ENCODE measurements at regions not wholly inside any gene's neighbourhood (a gene's known extent, or its start where the extent isn't known, plus 50 kb on each side); places are given as distances from the start of the nearest gene placed in this dataset.
A peak's percentile ranks its signal among the peaks of the same experiment; 100 is the strongest.

- peaks cover 24% of the 10 kb centered on the region for H3K4me1 Mint-ChIP-seq
These were observed 178.6 kb downstream of the GATA3 start for GRCh38 chr10:8233049-8233448.

DNA sequence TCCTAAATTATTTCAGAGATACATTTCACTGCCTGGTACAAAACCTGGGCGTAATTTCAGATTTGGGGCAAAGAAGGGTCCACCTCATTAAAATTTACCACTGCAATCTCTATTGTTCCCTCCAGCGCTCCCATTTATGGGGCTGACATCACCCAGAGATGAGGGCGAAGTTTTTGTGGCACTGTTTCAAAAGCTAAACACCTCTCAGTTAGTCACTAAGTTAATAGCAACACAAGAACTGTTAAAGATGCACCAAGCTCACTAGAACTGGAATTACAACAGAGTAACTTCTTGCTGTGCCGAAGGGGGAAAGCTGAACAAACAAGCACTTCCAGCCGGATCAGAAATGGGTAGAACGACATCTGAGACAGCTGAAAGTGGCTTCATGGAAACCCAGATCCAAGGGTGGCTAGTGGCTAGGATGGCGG is 179.4 kb downstream of the GATA3 start:
- Mint-ChIP-seq H3K9me3 (ENCODE audit: low read depth) (no peaks in the 10 kb centered on the region), H3K4me1 (peaks cover 30% of the 10 kb centered on the region), H3K4me3 (no peak overlapping the region), H3K36me3 (ENCODE audit: low read depth) (no peaks in the 10 kb centered on the region), H3K27ac (no peak overlapping the region), H3K27me3 (no peaks in the 10 kb centered on the region)
- DNase-seq = no peak
- CTCF ChIA-PET = no interaction called here
- ATAC-seq = no peak
- intact Hi-C loops (cut with DNase I, micrococcal nuclease) = no loop called here
- POLR2A ChIA-PET = no interaction called here

More at GRCh38 chr10:8233049-8233448, 178.6 kb downstream of the GATA3 start:
- POLR2A ChIA-PET = no interaction called here
- CTCF ChIA-PET = interaction anchor here (2.0 kb wide), 1 partner anchor 157 kb away, joined by 4 read pairs; no protein-coding TSS in a partner anchor
- Mint-ChIP-seq H3K4me3 (no peak overlapping the region), H3K27me3 (no peaks in the 10 kb centered on the region), H3K27ac (no peak overlapping the region), H3K36me3 (ENCODE audit: low read depth) (no peaks in the 10 kb centered on the region), H3K9me3 (ENCODE audit: low read depth) (no peaks in the 10 kb centered on the region)
- DNase-seq (no peak), ATAC-seq (no peak)
- intact Hi-C loops (cut with DNase I, micrococcal nuclease) = no loop called here

DNA sequence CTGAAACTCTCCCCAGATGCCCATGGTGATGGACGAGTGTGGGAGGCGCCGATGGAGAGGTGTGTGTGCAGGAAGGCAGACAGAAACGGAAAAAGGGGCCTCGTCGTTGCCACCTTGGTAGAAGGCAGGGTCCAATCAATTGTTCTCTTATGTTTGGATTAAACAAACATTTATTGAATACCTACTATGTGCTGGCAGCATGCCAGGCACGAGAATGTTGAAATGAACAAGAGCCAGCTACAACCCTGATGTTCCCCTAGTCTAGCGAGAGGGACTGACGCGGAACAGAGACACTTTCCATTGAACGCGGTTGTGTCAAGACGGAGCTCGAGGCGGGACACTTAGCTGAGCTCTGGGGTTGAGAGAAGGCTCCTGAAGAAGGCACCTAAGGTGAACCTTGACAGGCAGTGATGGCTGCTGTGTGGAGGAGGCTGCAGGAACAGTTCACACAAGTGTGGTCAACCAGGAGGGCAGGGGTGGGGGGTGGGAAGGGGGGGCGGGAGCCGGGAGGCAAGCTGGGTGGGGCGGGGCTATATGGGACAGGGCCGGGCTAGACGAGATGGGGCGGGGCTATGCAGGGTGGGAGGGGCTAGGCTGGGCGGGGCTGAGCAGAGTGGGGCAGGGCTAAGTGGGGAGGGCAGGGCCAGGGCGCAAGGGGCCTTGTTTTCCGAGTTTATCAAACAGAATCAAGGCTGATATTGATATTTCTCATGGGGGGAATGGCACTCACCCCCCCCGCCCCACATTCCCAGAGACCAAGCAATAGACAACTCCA is 181.0 kb downstream of the GATA3 start:
- no peak for ATAC-seq
- H3K9me3 Mint-ChIP-seq (ENCODE audit: low read depth) = no peaks in the 10 kb centered on the region
- H3K4me3 Mint-ChIP-seq = no peak overlapping the region
- intact Hi-C loops (cut with DNase I, micrococcal nuclease) = loop anchor here in 1 of 2 experiments (5.0 kb wide), 1 partner anchor 167 kb away; no protein-coding TSS in a partner anchor
- H3K27me3 Mint-ChIP-seq = no peaks in the 10 kb centered on the region
- ChIA-PET POLR2A (no interaction called here), CTCF (interaction anchor here (0.6 to 1.0 kb wide), 3 partner anchors 10 to 269 kb away, joined by 3 read pairs; no protein-coding TSS in a partner anchor)
- peaks cover 34% of the 10 kb centered on the region for H3K4me1 Mint-ChIP-seq
- no peak overlapping the region for H3K27ac Mint-ChIP-seq
- no peaks in the 10 kb centered on the region for H3K36me3 Mint-ChIP-seq (ENCODE audit: low read depth)
- peak; percentile 31 for DNase-seq

DNA sequence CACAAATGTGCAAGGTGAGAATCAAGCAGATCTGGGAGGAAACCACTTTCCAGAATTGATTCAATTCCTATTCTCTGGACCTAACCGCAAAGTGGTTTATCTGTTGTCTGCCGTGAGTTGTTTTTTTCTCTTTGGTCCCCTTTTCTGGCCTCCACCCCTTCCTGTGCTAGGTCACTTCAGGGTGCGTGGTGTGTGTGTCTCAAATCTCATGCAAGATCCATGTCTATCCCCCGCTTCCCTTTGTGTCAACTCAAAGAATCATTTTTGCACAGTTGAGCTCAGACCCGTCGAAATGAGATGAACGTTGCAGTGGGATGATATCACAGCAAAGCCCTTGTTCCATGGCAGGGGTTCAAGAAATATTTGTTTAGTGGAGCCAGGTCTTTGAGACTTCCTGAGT is 184.5 kb downstream of the GATA3 start:
- H3K36me3 Mint-ChIP-seq (ENCODE audit: low read depth) = no peaks in the 10 kb centered on the region
- intact Hi-C loops (cut with DNase I, micrococcal nuclease) = loop anchor here (2.0 to 5.0 kb wide), 2 partner anchors 102 to 163 kb away; no protein-coding TSS in a partner anchor
- ChIA-PET CTCF (interaction anchor here (1.1 kb wide), 1 partner anchor 92 kb away, joined by 3 read pairs; no protein-coding TSS in a partner anchor), POLR2A (interaction anchor here (0.5 to 0.6 kb wide), 2 partner anchors 11 to 164 kb away, joined by 3 to 4 read pairs; no protein-coding TSS in a partner anchor)
- H3K27ac Mint-ChIP-seq = peak overlapping the region; percentile 1
- H3K9me3 Mint-ChIP-seq (ENCODE audit: low read depth) = no peaks in the 10 kb centered on the region
- H3K4me1 Mint-ChIP-seq = peaks cover 51% of the 10 kb centered on the region
- peak; percentile 58 for DNase-seq
- no peaks in the 10 kb centered on the region for H3K27me3 Mint-ChIP-seq
- no peak overlapping the region for H3K4me3 Mint-ChIP-seq
- ATAC-seq = peak; percentile 54

GRCh38 chr10:8240861-8241260 is 186.4 kb downstream of the GATA3 start:
- ATAC-seq (no peak), DNase-seq (no peak)
- no peaks in the 10 kb centered on the region for H3K27me3 Mint-ChIP-seq
- H3K9me3 Mint-ChIP-seq (ENCODE audit: low read depth) = no peaks in the 10 kb centered on the region
- peaks cover 69% of the 10 kb centered on the region for H3K4me1 Mint-ChIP-seq
- CTCF ChIA-PET = interaction anchor here (0.8 kb wide), 1 partner anchor 174 kb away, joined by 3 read pairs; no protein-coding TSS in a partner anchor
- H3K27ac Mint-ChIP-seq = no peak overlapping the region
- POLR2A ChIA-PET = no interaction called here
- H3K36me3 Mint-ChIP-seq (ENCODE audit: low read depth) = no peaks in the 10 kb centered on the region
- intact Hi-C loops (cut with DNase I, micrococcal nuclease) = loop anchor here (5.0 to 10.0 kb wide), 5 partner anchors 86 to 1051 kb away; partner anchors contain the start of gene GATA3 (in 1 of the 2)
- no peak overlapping the region for H3K4me3 Mint-ChIP-seq

GRCh38 chr10:8242295-8242872 is 187.9 kb downstream of the GATA3 start:
- Mint-ChIP-seq H3K4me3 (no peak overlapping the region), H3K27me3 (no peaks in the 10 kb centered on the region), H3K36me3 (ENCODE audit: low read depth) (peaks cover 7% of the 10 kb centered on the region), H3K27ac (peak overlapping the region; percentile 63), H3K9me3 (ENCODE audit: low read depth) (peaks cover 6% of the 10 kb centered on the region), H3K4me1 (peaks cover 75% of the 10 kb centered on the region)
- DNase-seq (peak; percentile 86), ATAC-seq (peak; percentile 91)
- intact Hi-C loops (cut with DNase I, micrococcal nuclease) = loop anchor here (1.0 to 10.0 kb wide), 8 partner anchors 12 to 1050 kb away; partner anchors contain the start of gene GATA3 (in 1 of the 2)
- POLR2A ChIA-PET = interaction anchor here (0.6 kb wide), 1 partner anchor 105 kb away, joined by 3 read pairs; no protein-coding TSS in a partner anchor
- CTCF ChIA-PET = interaction anchor here (0.7 kb wide), 1 partner anchor 336 kb away, joined by 3 read pairs; no protein-coding TSS in a partner anchor

DNA sequence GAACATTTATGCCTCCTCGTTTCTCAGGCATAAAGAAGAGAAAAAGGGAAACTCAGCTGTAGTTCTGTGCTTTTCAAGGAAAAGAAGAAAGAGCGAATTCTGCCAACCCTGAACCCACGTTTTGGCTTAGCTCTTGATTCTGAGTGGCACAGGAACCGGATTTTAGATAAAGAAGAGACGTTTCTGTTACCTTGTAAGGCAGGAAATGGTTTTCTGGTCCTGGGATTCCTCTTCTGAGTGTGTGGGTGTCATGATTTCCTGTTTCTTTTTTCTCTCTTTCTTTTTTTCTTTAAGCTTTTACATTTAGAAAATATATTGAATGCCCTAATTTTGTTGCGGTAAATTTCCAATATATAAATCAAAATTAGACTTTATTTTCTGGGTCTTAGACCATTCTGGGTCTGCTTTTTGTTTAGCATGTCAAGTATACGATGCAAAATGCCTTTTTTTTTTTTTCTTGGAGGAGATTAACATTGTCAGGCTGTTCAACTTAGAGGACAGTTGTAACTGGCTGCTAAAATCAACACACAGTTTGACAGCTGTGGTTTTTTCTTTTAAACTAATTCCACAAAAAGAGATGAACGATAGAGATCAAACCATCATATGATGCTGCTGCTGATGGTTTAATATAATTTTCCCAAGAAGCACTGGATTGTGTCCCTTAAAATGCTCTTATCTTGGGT is 190.8 kb downstream of the GATA3 start:
- Mint-ChIP-seq H3K27ac (peak overlapping the region; percentile 70), H3K9me3 (ENCODE audit: low read depth) (peaks cover 13% of the 10 kb centered on the region), H3K4me3 (peak overlapping the region; percentile 48), H3K36me3 (ENCODE audit: low read depth) (peaks cover 12% of the 10 kb centered on the region), H3K27me3 (no peaks in the 10 kb centered on the region), H3K4me1 (peaks cover 49% of the 10 kb centered on the region)
- ChIA-PET POLR2A (interaction anchor here (0.6 kb wide), 1 partner anchor 545 kb away, joined by 3 read pairs; no protein-coding TSS in a partner anchor), CTCF (no interaction called here)
- DNase-seq = no peak
- intact Hi-C loops (cut with DNase I, micrococcal nuclease) = loop anchor here in 1 of 2 experiments (10.0 kb wide), 1 partner anchor 850 kb away; no protein-coding TSS in a partner anchor
- no peak for ATAC-seq

- POLR2A ChIA-PET = no interaction called here
- H3K9me3 Mint-ChIP-seq (ENCODE audit: low read depth) = peaks cover 13% of the 10 kb centered on the region
- intact Hi-C loops (cut with DNase I, micrococcal nuclease) = loop anchor here in 1 of 2 experiments (10.0 kb wide), 1 partner anchor 849 kb away; no protein-coding TSS in a partner anchor
- H3K27ac Mint-ChIP-seq = peak overlapping the region; percentile 70
- H3K4me3 Mint-ChIP-seq = no peak overlapping the region
- DNase-seq (no peak), ATAC-seq (no peak)
- H3K36me3 Mint-ChIP-seq (ENCODE audit: low read depth) = peaks cover 12% of the 10 kb centered on the region
- H3K27me3 Mint-ChIP-seq = no peaks in the 10 kb centered on the region
- peaks cover 49% of the 10 kb centered on the region for H3K4me1 Mint-ChIP-seq
- CTCF ChIA-PET = no interaction called here
These were observed 191.3 kb downstream of the GATA3 start for GRCh38 chr10:8245814-8246142.

DNA sequence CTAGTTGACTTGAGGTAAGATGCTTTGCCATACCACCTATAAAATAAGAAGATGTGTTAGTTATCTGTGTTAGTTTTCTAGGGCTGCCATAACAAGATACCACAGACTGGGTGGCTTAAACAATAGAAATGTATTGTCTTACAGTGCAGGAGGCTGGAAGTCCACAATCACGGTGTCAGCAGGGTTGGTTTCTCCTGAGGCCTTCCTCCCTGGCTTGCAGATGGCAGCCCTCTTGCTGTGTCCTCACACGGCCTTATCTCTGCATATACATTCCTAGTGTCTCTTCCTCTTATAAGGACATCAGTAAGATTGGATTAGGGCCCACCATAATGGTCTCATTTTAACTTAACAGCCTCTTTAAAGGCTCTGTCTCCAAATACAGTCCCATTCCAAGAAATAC is 192.1 kb downstream of the GATA3 start:
- no peaks in the 10 kb centered on the region for H3K27me3 Mint-ChIP-seq
- CTCF ChIA-PET = interaction anchor here (0.6 to 1.6 kb wide), 2 partner anchors 20 to 192 kb away, joined by 3 read pairs; partner anchors contain the start of gene GATA3
- intact Hi-C loops (cut with DNase I, micrococcal nuclease) = loop anchor here in 1 of 2 experiments (10.0 kb wide), 1 partner anchor 848 kb away; no protein-coding TSS in a partner anchor
- peaks cover 13% of the 10 kb centered on the region for H3K9me3 Mint-ChIP-seq (ENCODE audit: low read depth)
- no peak for ATAC-seq
- H3K36me3 Mint-ChIP-seq (ENCODE audit: low read depth) = peaks cover 12% of the 10 kb centered on the region
- H3K4me1 Mint-ChIP-seq = peaks cover 46% of the 10 kb centered on the region
- no peak overlapping the region for H3K4me3 Mint-ChIP-seq
- POLR2A ChIA-PET = no interaction called here
- peak overlapping the region; percentile 9 for H3K27ac Mint-ChIP-seq
- no peak for DNase-seq

DNA sequence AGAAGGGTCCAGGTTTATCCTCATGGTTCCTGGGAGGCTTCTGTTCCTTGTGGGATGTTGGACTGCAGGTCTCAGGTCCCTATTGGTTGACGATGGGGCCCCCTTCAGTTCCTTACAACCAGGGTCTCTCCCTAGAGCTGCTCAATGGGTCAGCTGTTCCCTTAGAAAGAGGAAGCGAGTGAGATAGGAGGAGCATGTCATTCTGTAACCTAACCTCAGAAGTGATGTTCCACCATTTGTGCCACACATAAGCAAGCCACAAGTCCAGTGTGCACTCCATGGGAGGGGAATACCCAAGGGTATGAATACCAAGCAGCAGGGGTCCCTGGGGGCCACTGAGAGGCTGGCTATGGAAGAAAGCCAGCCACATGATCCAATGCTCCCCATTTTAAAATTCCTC is 192.7 kb downstream of the GATA3 start:
- intact Hi-C loops (cut with DNase I, micrococcal nuclease) = loop anchor here in 1 of 2 experiments (10.0 kb wide), 1 partner anchor 848 kb away; no protein-coding TSS in a partner anchor
- POLR2A ChIA-PET = no interaction called here
- H3K4me1 Mint-ChIP-seq = peaks cover 41% of the 10 kb centered on the region

GRCh38 chr10:8248868-8249267 is 194.4 kb downstream of the GATA3 start:
- H3K4me1 Mint-ChIP-seq = peaks cover 30% of the 10 kb centered on the region

More for the DNA sequence above, 192.7 kb downstream of the GATA3 start:
- ATAC-seq = no peak
- CTCF ChIA-PET = interaction anchor here (0.7 to 1.6 kb wide), 2 partner anchors 20 to 382 kb away, joined by 3 read pairs; no protein-coding TSS in a partner anchor
- H3K4me3 Mint-ChIP-seq = no peak overlapping the region
- H3K27ac Mint-ChIP-seq = no peak overlapping the region
- no peaks in the 10 kb centered on the region for H3K27me3 Mint-ChIP-seq
- H3K9me3 Mint-ChIP-seq (ENCODE audit: low read depth) = peaks cover 13% of the 10 kb centered on the region
- DNase-seq = no peak
- H3K36me3 Mint-ChIP-seq (ENCODE audit: low read depth) = peaks cover 12% of the 10 kb centered on the region

More at GRCh38 chr10:8248868-8249267, 194.4 kb downstream of the GATA3 start:
- ChIA-PET CTCF (interaction anchor here (0.6 kb wide), 1 partner anchor 562 kb away, joined by 3 read pairs; no protein-coding TSS in a partner anchor), POLR2A (no interaction called here)
- Mint-ChIP-seq H3K4me3 (no peak overlapping the region), H3K9me3 (ENCODE audit: low read depth) (peaks cover 13% of the 10 kb centered on the region), H3K36me3 (ENCODE audit: low read depth) (peaks cover 12% of the 10 kb centered on the region), H3K27me3 (no peaks in the 10 kb centered on the region), H3K27ac (no peak overlapping the region)
- DNase-seq = no peak
- ATAC-seq = no peak
- intact Hi-C loops (cut with DNase I, micrococcal nuclease) = loop anchor here in 1 of 2 experiments (10.0 kb wide), 1 partner anchor 846 kb away; no protein-coding TSS in a partner anchor
